ENCODE measurements at regions not wholly inside any gene's neighbourhood (a gene's known extent, or its start where the extent isn't known, plus 50 kb on each side); places are given as distances from the start of the nearest gene placed in this dataset.
"Not testable (repeated sequence)": the region's sequence is repeated elsewhere in the genome, so short reads cannot be mapped to it uniquely, and the experiment has no call there.

DNA sequence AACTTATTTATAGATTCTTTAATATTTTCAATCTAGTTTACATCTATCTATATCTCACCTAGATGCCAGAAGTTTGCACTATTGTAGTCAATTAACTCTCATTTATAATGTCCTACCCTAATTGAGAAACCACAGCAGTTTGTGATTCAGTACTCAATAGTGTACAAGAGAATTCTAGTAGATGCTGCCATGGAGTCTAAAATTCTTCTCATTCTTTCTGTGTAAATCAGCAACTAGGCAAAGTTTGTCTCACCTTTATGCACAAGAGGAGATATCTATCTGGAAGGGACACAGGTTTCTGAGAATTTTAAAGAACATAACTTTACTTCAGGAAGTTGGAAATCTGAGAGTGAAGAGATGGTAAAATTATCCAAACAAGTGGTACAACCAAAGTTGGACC lies 173.0 kb upstream of the FBXL7 start:
- DNase-seq = no peak

DNA sequence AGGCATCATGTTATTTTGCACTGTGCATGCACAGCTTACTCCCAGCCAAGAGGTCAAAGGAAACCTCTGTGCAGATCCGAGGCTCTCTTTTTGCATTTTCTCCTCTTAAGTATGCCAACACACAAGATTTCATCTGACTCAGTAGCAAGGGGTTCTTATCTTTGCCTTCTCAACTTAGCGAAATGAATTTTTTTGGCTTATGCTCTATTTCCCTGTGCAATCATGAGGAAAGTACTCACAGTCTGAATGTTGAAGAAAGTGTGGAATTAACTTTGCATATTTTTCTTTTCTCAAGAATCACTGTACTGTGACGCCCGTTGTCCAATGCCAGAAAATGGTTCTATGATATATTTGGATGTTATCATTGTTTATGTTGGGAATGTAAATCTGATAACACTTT lies 173.5 kb upstream of the FBXL7 start:
- no peak for DNase-seq

DNA sequence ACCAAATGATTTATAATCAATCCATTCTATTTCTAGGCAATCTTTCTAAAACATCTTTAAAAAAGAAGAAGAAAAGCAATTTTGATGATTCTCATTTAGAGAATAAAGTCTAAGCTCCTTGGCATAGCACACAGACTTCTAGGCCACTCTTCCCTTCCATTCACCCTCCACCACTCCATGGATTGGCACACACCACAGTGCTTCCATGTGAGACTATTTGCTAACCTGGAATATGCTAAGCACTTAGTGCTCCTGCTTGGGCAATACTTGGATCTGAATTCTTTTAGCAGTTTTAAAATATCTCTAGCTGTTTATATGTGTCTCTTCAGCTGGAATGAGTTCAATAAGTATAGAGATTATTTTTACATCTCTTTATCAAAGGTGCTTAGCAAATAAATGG lies 177.6 kb upstream of the FBXL7 start:
- no peak for DNase-seq

DNA sequence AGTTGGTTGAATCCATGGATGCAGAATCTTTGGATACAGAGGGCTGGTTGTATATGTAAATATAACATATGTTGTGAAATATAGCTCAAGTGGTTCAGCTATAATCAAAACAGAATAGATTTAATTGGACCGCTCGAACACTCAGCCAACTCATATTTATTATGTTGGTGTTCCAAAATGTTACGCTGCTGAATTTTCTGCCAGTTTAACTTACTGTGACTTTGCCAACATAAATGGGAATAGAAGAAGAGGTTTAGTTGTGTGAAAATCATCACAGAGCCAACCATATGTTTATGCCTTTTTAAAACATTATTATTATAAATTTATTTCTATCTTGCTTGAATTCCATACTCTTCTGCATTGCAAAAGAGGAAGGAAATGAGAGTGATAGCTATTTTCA lies 178.2 kb upstream of the FBXL7 start:
- no peak for DNase-seq

DNA sequence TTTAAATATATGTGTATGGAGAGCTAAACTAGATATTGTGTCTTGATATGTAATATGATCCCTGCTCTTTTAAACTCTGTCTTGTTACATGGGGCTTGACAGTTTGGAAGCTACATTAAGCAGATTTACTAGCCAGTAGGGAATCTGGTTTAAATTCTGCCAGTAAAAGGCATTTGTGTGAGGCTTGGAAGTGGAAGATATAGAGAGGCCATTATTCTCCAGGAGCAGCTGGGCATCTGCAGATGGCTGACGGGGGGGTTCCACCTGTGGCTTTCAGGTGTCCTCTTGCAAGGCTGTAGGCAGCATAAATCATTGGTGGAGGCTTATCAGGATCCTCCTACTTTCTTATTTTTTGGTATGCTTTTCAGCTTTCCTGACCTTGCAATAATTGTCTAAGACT lies 179.1 kb upstream of the FBXL7 start:
- DNase-seq = no peak

DNA sequence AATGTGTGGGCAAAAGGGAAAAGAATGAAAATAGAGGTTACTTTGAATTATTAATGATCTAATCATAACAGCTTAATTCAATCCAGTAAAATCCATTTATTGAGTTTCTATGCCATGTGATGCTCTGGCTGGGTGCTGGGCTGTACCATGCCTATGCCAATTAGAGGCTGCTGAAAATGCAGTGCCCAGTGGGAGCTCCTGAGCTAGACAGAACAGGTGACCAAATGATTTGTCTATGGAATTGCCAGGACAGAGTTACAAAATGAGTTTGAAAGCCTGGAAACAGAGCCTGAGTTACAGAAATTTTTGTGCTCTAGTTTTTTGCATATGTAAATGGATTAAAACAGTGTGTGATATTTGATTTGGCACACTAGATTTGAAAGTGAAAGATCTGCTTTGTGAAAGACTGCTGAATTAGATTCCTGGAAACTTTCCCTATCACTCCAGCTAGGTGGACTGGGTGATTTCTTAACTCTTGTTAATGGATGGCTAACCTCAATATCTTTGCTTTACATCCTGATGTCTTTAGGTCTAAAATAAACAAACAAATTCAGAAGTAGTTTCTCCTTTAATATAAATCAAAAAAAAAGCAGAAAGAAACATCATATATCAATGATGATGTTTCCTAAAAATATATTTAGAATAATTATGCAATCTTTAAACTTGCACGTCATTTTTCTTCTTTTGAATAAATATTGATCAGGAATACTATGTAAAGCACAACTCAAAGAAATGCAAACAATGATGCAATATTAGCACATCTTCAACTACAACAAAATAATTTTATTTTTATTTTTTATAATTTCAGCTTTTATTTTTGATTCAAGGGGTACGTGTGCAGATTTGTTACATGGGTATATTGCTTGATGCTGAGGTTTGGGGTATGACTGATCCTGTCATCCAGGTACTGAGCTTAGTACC lies 194.8 kb upstream of the FBXL7 start:
- DNase-seq = no peak

DNA sequence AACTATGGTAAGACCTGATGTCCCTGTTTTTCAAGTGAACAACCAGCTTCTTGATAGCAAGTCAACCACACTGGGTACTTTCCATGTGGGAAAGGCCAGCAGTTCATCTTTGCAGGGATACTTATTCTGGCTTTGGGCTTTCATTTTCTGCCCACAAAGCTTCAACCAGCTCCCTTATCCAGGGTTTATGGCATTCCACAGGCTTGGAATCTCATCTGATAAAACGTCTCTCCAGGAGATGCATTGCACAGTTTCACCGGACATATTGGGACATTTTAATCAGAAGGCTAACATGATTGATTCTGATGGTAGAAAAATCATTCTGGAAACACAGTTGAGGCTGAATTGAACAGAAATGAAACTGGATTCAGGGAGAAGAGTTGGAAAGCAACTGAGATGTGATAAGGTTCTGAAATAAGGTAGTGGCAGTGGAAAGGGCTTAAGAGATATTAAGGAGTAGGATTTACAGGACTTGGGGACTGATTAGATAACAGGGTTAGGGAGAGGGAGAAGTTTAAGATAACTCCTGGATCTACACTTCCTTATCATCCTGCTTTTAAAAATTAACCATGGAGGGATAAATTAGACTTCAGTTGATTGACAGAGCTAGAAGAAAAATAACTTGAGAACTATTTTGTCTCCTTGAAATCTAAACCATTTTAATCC lies 195.8 kb upstream of the FBXL7 start:
- DNase-seq = no peak

DNA sequence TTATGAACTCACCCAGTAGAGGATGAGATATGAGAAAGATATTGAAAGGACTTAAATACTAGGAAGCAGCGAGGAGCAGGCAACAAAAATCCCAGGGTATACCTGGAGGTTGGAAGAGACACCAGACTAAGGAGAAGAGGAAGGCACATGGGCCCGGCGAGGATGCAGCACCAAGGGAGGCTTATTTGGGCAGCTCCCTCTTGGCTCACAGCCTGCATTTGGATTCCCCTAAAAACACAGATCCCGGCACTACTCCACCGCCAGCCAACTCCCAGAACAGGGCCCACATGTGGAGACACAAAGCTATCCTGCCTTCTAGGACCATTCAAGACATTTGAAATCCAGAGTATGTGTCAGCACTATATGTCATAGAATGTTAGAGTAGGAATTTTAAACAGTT lies 199.8 kb upstream of the FBXL7 start:
- DNase-seq = no peak

DNA sequence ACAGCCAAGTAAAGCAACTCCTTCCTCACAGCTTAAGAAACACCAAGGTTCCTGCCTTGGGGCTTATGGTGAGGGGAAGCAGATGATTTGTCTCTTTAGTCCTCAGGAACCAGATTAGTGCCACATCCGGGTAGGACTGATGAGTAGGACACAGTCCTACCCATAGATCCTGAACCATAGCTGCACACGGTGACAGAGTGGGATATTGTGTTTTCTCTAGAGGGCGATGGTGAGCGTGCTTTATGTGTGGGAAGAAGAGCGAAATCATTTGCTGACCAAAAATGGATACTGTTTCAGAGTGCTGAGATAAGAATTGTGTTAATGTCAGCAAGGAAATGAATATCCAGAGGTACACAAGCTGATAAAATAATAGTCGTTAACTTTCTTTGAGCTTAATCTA lies 209.0 kb upstream of the FBXL7 start:
- no peak for DNase-seq

DNA sequence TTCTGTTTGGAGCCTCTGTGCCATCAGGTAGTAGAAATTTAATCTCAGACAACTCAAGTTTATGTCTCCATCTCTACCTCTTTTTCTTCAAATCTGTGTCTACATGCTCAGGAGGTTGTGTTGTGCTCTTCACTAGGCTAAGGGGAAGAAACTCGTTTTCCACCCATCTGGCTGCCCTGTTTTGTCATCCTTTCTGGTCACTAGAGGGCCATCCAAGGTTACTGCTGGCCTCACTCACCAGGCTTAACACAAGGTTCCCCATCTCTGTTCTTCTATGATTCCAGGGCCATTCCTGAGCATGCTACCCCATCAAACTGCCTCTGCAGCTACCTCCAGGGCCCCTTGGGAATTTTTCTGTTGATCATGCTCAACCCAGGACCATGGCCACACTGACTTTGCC lies 213.3 kb upstream of the FBXL7 start:
- DNase-seq = no peak

DNA sequence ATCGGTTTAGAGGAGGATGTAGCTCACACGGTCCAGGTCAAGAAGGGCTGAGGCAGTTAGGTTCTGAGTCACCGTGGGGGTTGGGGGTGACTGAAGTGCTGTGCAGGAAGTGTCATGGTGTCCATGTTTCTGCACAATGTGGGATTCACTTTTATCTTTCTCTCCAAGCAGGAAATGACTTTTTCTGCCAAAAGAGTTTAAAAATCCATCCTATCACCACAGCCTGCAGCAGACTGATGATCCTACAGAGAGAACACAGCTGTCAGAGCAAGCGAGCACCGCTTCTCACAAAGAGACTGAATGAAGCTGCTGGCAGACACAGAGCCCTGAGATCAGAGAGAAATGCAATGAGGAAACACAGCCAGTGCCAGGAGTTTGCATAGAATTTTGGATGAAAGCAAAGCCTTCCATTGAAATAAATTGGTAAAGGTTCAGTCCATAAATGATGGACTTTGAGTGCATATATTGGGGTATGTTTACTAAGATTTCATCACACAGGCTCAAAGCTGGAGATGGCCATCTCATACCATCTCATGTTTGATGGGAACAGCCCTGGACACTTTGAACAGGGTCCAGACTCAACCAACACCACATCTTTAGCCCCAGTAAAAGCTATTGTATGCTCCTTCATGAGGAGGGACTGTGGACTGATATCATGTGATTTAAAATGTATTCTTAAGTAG lies 213.9 kb upstream of the FBXL7 start:
- no peak for DNase-seq

DNA sequence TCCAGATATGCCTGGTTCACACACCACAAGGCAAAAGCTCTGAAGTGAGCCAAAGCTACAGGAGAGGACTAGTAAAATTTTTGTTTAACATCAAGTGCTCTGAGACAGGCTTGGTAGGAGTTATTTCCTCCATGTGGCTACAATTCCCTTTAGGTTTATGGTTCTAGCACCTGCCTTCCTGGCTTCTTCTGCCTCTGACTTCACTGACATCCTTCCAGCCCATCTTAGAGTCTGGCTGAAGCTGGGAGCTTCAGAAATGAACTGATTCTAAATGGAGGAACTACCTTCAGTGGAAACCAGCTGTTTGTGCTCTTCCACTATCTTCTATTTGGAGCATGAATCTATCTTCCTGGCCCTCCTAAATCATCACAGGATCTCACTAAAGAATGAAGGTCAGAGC lies 215.3 kb upstream of the FBXL7 start:
- DNase-seq = no peak

DNA sequence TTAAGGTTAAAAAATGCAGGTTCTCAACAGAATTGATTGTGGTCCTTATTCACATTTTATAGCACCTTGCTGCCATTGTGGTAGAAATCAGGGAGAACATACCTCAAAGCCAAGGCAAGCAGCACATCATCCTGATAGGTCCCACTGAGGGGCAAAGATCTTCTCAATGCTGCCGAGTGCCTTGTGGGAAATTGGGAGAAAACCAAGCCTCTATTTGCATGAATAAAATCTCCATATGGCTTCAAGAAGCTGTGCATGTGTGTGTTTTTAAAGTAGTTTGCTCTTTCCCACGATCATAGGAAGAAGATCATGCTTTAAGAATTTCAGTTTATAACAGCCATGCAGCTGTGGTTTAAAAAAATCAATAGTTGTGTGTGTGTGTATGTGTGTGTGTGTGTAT lies 216.9 kb upstream of the FBXL7 start:
- DNase-seq = no peak

DNA sequence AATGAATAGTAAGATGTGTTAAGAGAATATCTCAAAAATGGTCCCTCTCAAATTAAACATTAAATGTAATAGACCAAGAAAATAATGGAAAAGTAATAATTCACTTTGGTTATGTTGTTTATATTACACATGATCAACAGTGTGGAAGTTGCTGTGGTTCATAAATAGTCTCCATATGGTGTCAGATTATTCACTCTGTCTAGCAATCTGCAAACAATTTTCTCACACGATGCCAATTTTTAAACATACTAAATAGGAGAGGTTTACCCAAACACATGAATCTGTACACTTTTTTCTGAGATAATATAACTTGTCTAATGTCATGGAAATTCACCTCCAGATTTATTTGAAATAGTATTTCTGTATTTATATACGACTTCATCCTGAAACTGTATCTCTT lies 217.4 kb upstream of the FBXL7 start:
- DNase-seq = no peak

DNA sequence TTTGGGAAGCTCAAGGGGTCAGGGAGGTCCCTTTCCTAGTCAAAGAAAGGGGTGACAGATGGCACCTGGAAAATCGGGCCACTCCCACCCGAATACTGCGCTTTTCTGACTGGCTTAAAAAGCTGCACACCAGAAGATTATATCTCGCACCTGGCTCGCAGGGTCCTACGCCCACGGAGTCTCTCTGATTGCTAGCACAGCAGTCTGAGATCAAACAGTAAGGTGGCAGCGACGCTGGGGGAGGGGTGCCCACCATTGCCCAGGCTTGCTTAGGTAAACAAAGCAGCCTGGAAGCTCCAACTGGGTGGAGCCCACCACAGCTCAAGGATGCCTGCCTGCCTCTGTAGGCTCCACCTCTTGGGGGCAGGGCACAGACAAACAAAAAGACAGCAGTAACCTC lies 228.4 kb upstream of the FBXL7 start:
- not testable (repeated sequence) for DNase-seq

DNA sequence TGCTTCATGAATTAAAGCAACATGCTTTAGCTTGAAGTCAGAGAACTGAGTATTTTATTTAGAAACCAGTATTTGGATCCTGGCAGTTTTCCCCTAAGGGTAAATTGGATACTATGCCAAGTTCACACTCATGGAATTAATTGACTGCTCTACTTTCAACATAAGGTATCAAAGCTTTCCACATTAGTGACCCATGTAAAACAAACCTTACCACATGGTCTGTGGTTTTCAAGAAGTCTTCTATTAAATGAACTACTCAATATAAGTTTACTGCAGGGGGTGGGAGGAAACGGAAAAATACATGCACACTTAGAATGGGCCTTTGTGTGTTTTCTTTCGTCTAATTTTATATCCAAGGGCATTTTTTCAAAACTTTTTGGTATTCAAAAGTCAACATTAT lies 232.0 kb upstream of the FBXL7 start:
- no peak for DNase-seq

DNA sequence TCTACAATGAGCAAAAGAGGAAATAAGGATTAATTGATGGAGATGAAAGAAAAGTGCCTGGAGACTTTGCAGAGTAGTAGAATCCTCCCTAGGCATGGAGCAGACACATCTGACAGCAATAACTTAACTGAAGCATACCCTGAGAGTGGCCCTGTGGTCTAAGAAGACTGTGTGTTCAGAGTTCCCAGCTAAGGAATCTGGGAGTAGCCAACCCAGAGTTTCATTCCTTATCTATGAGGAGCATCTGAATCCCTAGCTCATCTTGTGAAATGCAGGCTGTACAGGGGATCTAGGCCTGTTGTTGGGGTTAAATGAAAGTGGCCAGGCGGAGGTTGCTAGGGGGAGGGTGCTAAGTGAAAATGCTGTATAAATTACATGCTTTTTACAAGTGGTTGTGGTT lies 233.1 kb upstream of the FBXL7 start:
- DNase-seq = no peak

DNA sequence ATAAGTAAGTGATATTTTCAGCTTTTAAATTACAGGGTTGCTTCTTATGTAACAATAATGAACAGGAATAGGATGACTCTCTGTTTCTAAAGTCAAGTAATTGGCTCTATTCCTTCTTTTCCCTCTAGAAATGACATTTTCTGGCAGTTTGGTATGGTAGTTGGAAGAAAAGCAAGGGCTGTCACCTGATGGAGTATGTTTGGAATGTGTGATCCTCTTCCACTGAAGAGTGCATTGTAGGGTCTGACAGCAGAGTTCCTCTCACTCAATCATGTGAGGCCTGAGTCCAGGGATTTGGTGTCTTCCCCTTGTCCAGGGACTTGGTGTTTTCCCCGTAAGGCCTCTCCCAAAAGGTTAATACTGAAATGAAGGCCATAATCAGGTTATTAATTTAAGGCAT lies 233.8 kb upstream of the FBXL7 start:
- no peak for DNase-seq

DNA sequence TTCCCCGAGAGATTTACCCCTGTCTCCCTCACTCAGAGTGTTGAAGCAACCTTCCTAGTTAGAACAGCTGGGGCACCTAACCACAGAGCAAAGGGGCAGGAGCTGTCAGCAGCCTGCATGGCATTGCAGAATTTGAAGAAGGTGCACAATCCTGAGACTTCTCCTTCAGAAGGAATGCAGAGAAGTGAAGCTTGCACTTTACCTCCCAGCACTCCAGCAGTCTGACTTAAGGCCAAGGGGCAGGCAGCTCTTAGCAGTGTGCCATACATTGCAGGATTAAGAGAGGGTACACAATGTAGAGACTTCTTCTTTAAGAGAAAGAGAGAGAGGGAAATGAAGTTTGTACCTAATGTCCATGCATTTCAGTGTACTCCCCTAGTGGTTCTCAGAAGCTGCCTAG lies 236.0 kb upstream of the FBXL7 start:
- no peak for DNase-seq

DNA sequence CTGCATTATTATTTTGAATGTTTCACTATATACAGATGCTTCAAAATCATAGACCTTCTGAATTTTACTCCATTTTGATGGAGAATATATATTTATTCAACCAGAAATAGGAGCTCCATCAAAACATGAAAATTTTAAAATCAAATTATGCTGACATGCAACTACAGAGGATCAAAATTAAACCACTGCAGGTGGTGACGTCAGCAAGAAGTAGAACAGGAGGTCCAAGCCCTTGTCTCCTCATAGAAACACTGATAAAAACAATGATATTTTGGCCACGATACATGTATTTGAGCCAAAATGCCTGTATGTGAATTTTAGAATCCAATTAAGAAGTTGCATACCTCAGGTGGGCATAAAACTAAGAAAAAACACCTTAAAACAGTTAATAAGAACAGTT lies 236.6 kb upstream of the FBXL7 start:
- no peak for DNase-seq

DNA sequence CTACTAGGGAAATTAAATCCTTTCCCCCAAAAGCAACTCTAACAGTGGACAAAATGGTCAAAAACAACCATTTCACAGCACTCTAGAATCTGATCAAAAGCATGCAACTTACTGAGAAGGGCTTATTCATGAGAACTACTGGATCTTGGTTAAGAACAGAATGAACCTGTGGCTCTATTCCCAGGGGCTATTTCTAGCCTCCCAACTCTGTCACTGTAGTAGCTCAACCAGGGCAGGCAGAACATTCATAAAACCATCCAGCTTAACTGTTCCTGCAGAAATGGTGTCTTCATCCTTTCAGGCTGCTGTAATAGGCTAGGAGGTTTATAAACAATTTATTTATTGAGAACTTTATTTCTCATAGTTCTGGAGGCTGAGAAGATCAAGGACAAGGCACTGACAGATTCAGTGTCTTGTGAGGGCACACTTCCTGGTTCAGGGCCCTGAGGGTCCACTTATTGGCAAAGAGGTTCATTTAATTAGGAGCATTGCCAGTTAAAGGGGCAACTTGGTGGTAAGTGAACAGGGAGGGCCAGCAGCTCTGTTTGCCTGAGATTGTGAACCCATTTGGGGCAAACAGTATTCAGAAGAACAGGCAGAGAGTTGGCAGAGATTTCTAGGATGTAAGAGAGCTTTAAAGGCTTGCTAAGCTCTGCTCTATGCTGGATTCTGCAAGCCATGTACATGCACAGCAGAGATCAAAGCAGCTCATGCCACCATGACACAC lies 238.5 kb upstream of the FBXL7 start:
- no peak for DNase-seq

DNA sequence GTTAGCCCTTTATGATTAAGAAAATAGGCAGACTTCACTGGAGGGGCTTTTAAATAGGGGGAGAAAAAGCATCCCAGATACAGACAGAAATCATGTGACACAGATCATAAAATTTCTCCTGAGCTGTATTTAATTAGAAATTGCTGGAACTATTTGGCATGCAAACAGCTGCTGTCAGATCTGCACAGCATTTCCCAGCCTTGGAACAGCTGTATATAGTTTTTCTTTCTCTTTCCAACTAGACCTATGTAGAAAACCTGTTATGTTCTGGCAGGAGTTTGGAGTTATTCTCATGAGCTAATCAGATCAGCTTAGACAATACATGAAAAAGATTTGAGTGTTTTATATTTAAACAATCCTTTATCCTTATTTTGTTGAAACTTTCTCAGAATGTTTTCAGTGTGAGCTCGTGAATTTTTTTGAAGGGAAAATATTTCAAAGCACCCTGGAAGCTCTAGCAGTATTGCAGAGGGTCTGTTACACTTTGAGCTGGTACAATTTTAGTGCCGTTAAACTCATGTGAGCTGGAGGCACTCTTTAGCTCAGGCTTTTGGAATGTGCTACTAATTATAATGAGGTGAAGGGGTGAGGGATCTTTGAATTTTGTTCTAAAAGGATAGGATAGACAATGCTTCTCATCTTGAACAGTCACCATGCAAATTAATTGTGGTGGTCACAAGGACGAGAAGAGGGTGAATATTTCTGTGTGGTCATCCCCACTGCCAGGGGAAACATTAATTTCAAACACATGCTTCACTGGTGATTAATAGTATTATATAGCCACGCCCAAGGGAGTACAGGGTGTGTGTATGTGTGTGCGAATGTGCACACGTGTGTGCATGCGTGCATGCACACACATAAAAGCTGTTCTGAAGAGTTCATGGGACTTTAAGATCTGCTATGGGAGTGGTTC lies 239.4 kb upstream of the FBXL7 start:
- DNase-seq = no peak

Measured in CD4-positive, alpha-beta T cell treated with Interleukin-1 beta for 1 hour (primary cell).